ENCODE measurements at regions not wholly inside any gene's neighbourhood (a gene's known extent, or its start where the extent isn't known, plus 50 kb on each side); places are given as distances from the start of the nearest gene placed in this dataset.

GRCh38 chr5:174642816-174643405 is 81.5 kb upstream of the MSX2 start:
- Histone ChIP-seq H3K4me1 (replicated peaks in 1 of 4; ENCODE audit: control insufficient read depth in 3 of 4, insufficient read depth in 4 of 4, low read length in 3 of 4) (peaks cover 0 to 2% (median 0%) of the 10 kb centered on the region in 4 experiments; a peak in 1 of 7 replicates), H3K23me2 (ENCODE audit: low read depth, low read length) (no peaks in the 10 kb centered on the region), H2BK15ac (ENCODE audit: low read length) (no peak overlapping the region), H3K18ac (ENCODE audit: extremely low read depth, low read length) (no peak overlapping the region), H2AK5ac (ENCODE audit: low read depth, low read length) (no peak overlapping the region), H3K23ac (ENCODE audit: insufficient read length) (no peak overlapping the region), H3K79me1 (ENCODE audit: low read depth, low read length) (no peaks in the 10 kb centered on the region), H4K20me1 (replicated peaks in 1 of 2; ENCODE audit: control insufficient read depth in 1 of 2, insufficient read depth in 2 of 2, low read length in 2 of 2) (no peaks in the 10 kb centered on the region), H3K9me3 (ENCODE audit: insufficient read depth in 2 of 2, low read depth in 1 of 2, low read length in 1 of 2) (0 out of 4 replicates have a peak, but pooled peaks cover 0 to 5% of the 10 kb centered on the region in 2 experiments), H3K27ac (ENCODE audit: low read depth, low read length) (no peak overlapping the region), H3K9ac (replicated peaks in 1 of 4; ENCODE audit: extremely low read depth in 1 of 4, low read depth in 3 of 4, low read length in 3 of 4) (no peak overlapping the region), H3K36me3 (ENCODE audit: control insufficient read depth in 2 of 4, insufficient read depth in 4 of 4, low read length in 3 of 4) (no peaks in the 10 kb centered on the region), H3K4ac (replicated peaks; ENCODE audit: insufficient read length, low read depth, low read length) (no peak overlapping the region), H2BK120ac (replicated peaks; ENCODE audit: low read depth, low read length) (no peak overlapping the region), H4K91ac (replicated peaks; ENCODE audit: insufficient read length, low read length) (no peak overlapping the region), H4K5ac (ENCODE audit: insufficient read length, low read depth, low read length) (no peak overlapping the region), H3K4me2 (ENCODE audit: insufficient read depth in 1 of 2, low read depth in 2 of 2, low read length in 2 of 2) (no peak overlapping the region), H3K4me3 (ENCODE audit: extremely low read depth in 1 of 4, insufficient read depth in 2 of 4, low read depth in 3 of 4, low read length in 4 of 4) (no peak overlapping the region), H3K27me3 (replicated peaks in 1 of 4; ENCODE audit: control insufficient read depth in 3 of 4, extremely low read depth in 1 of 4, insufficient read depth in 3 of 4, low read length in 3 of 4) (no peaks in the 10 kb centered on the region), H2BK20ac (ENCODE audit: low read length) (no peak overlapping the region), H2BK5ac (ENCODE audit: low read depth, low read length) (no peak overlapping the region), H2BK12ac (ENCODE audit: low read depth, low read length) (no peak overlapping the region), H2AFZ (ENCODE audit: low read length) (no peak overlapping the region), H3K56ac (replicated peaks; ENCODE audit: insufficient read length, low read depth, low read length) (no peak overlapping the region), H3K79me2 (ENCODE audit: control insufficient read depth in 1 of 2, insufficient read depth in 2 of 2, low read length in 2 of 2) (no peaks in the 10 kb centered on the region), H3K14ac (ENCODE audit: insufficient read length) (no peak overlapping the region), H4K8ac (ENCODE audit: extremely low read depth, insufficient read depth, low read length) (no peak overlapping the region)
- ChIA-PET CTCF (ENCODE audit: partially characterized antibody) (interaction anchor here (1.5 kb wide), 1 partner anchor 62 kb away, joined by 4 read pairs; no protein-coding TSS in a partner anchor), POLR2A (ENCODE audit: partially characterized antibody) (no interaction called here)
- WGBS, 2 experiments (ENCODE audit: extremely low coverage in 1 of 2, insufficient coverage in 1 of 2, insufficient read length in 1 of 2, insufficient replicate concordance in 2 of 2, low coverage in 1 of 2, low lambda C conversion rate in 2 of 2, missing lambda C conversion rate in 1 of 2) = 46% methylated on average over 4 of the region's 4 CpGs; no CpG with 5 or more reads in 1 of the 2 experiments
- FAIRE-seq (no peak), DNase-seq (ENCODE audit: low read depth in 1 of 2, low spot score in 2 of 2) (no peak)
- no peak for TF ChIP-seq SP4 (IDR thresholded peaks at IDR 0.05; ENCODE audit: low read length)
- TF ChIP-seq ATF2 (IDR thresholded peaks at IDR 0.05; ENCODE audit: low read length) = no peak
- no peak for TF ChIP-seq GTF2F1 (IDR thresholded peaks at IDR 0.05; ENCODE audit: borderline replicate concordance, low read depth, low read length)
- no peak for TF ChIP-seq BACH1 (IDR thresholded peaks at IDR 0.05; ENCODE audit: low read length)
- no peak for TF ChIP-seq CBX8 (IDR thresholded peaks at IDR 0.05; ENCODE audit: borderline replicate concordance, low read depth, low read length)
- TF ChIP-seq ZNF274 (IDR thresholded peaks at IDR 0.05; ENCODE audit: borderline replicate concordance, extremely low read depth, low read length) = no peak
- TF ChIP-seq EZH2 (IDR thresholded peaks at IDR 0.05; ENCODE audit: low read depth, low read length, severe bottlenecking) = no peak
- no peak for TF ChIP-seq RFX5 (IDR thresholded peaks at IDR 0.05; ENCODE audit: borderline replicate concordance, low read depth, low read length)
- no peak for TF ChIP-seq RBBP5 (IDR thresholded peaks at IDR 0.05; ENCODE audit: borderline replicate concordance, low read depth, low read length)
- TF ChIP-seq NRF1 (IDR thresholded peaks at IDR 0.05; ENCODE audit: low read depth, low read length) = no peak
- TF ChIP-seq SIRT6 (IDR thresholded peaks at IDR 0.05; ENCODE audit: low read length) = no peak
- no peak for TF ChIP-seq KDM4A (IDR thresholded peaks at IDR 0.05; ENCODE audit: low read depth, low read length, severe bottlenecking)
